ENCODE measurements at regions not wholly inside any gene's neighbourhood (a gene's known extent, or its start where the extent isn't known, plus 50 kb on each side); places are given as distances from the start of the nearest gene placed in this dataset.

GRCh38 chr3:132232231-132232792 is 84.9 kb upstream of the ACP3 start:
- POLR2A ChIA-PET (ENCODE audit: unreplicated experiment), result no interaction called here
- no peaks in the 10 kb centered on the region for H3K9me2 ChIP-seq (replicated peaks; ENCODE audit: low read length)
- intact Hi-C loops (cut with micrococcal nuclease), result no loop called here
- no peaks in the 10 kb centered on the region for H3K36me3 ChIP-seq (ENCODE audit: low read depth, low read length)
- no TSS peak for BruUV-seq (replicated peaks)
- no peak for ATAC-seq
- no peak overlapping the region for H3K4me3 ChIP-seq (ENCODE audit: low read length)
- H3K4me2 ChIP-seq (ENCODE audit: low read length), result no peak overlapping the region
- no peak for DNase-seq
- no peak overlapping the region for H3K9ac ChIP-seq (ENCODE audit: low read length)
- no peaks in the 10 kb centered on the region for H3K9me3 ChIP-seq (ENCODE audit: low read length)
- H2AFZ ChIP-seq (ENCODE audit: low read length), result no peak overlapping the region
- H3K79me2 ChIP-seq (ENCODE audit: low read length), result no peaks in the 10 kb centered on the region
- no peak for TF ChIP-seq EZH2phosphoT487 (IDR thresholded peaks at IDR 0.05; ENCODE audit: borderline replicate concordance, low read length)
- TF ChIP-seq EZH2 (IDR thresholded peaks at IDR 0.05; ENCODE audit: low read length, unreplicated experiment), result no peak
- TF ChIP-seq CTCF (conservative IDR thresholded peaks at IDR 0.05; ENCODE audit: low read depth, low read length), result no peak
- H3K27me3 ChIP-seq (ENCODE audit: low read length), result no peaks in the 10 kb centered on the region
- no peaks in the 10 kb centered on the region for H3K4me1 ChIP-seq (ENCODE audit: insufficient read depth, low read length)
- CTCF ChIA-PET, result no interaction called here
- no peaks in the 10 kb centered on the region for H4K20me1 ChIP-seq (ENCODE audit: low read length)
- H3F3A ChIP-seq (ENCODE audit: low read length, unreplicated experiment), result no peaks in the 10 kb centered on the region
- H3K27ac ChIP-seq (ENCODE audit: low read length), result no peak overlapping the region

- Histone ChIP-seq H3K9me2 (replicated peaks; ENCODE audit: low read length) (no peaks in the 10 kb centered on the region), H2AFZ (ENCODE audit: low read length) (no peak overlapping the region), H3K36me3 (ENCODE audit: low read depth, low read length) (no peaks in the 10 kb centered on the region), H3K4me1 (ENCODE audit: insufficient read depth, low read length) (no peaks in the 10 kb centered on the region), H4K20me1 (ENCODE audit: low read length) (no peaks in the 10 kb centered on the region), H3K4me3 (ENCODE audit: low read length) (no peak overlapping the region), H3K79me2 (ENCODE audit: low read length) (no peaks in the 10 kb centered on the region), H3K9ac (ENCODE audit: low read length) (no peak overlapping the region), H3K9me3 (ENCODE audit: low read length) (no peaks in the 10 kb centered on the region), H3K4me2 (ENCODE audit: low read length) (no peak overlapping the region), H3F3A (ENCODE audit: low read length, unreplicated experiment) (no peaks in the 10 kb centered on the region), H3K27ac (ENCODE audit: low read length) (no peak overlapping the region), H3K27me3 (ENCODE audit: low read length) (no peaks in the 10 kb centered on the region)
- no TSS peak for BruUV-seq (replicated peaks)
- ChIA-PET POLR2A (ENCODE audit: unreplicated experiment) (no interaction called here), CTCF (no interaction called here)
- TF ChIP-seq EZH2 (IDR thresholded peaks at IDR 0.05; ENCODE audit: low read length, unreplicated experiment), result no peak
- TF ChIP-seq EZH2phosphoT487 (IDR thresholded peaks at IDR 0.05; ENCODE audit: borderline replicate concordance, low read length), result no peak
- no peak for TF ChIP-seq CTCF (conservative IDR thresholded peaks at IDR 0.05; ENCODE audit: low read depth, low read length)
- DNase-seq (no peak), ATAC-seq (no peak)
- intact Hi-C loops (cut with micrococcal nuclease), result no loop called here
Measured at GRCh38 chr3:132236701-132237651, 80.2 kb upstream of the ACP3 start.

GRCh38 chr3:132237652-132238032 is 79.6 kb upstream of the ACP3 start:
- Histone ChIP-seq H3K9me3 (ENCODE audit: low read length) (no peaks in the 10 kb centered on the region), H4K20me1 (ENCODE audit: low read length) (no peaks in the 10 kb centered on the region), H3K9ac (ENCODE audit: low read length) (no peak overlapping the region), H3K27ac (ENCODE audit: low read length) (no peak overlapping the region), H3K9me2 (replicated peaks; ENCODE audit: low read length) (no peaks in the 10 kb centered on the region), H3K4me3 (ENCODE audit: low read length) (no peak overlapping the region), H3K79me2 (ENCODE audit: low read length) (no peaks in the 10 kb centered on the region), H2AFZ (ENCODE audit: low read length) (no peak overlapping the region), H3F3A (ENCODE audit: low read length, unreplicated experiment) (no peaks in the 10 kb centered on the region), H3K36me3 (ENCODE audit: low read depth, low read length) (no peaks in the 10 kb centered on the region), H3K4me1 (ENCODE audit: insufficient read depth, low read length) (0 out of 2 replicates have a peak, but pooled peaks cover under 1% of the 10 kb centered on the region), H3K27me3 (ENCODE audit: low read length) (no peaks in the 10 kb centered on the region), H3K4me2 (ENCODE audit: low read length) (no peak overlapping the region)
- intact Hi-C loops (cut with micrococcal nuclease), result no loop called here
- no TSS peak for BruUV-seq (replicated peaks)
- POLR2A ChIA-PET (ENCODE audit: unreplicated experiment), result no interaction called here
- CTCF ChIA-PET, result no interaction called here
- DNase-seq (no peak), ATAC-seq (no peak)
- TF ChIP-seq CTCF (conservative IDR thresholded peaks at IDR 0.05; ENCODE audit: low read depth, low read length) (no peak), EZH2 (IDR thresholded peaks at IDR 0.05; ENCODE audit: low read length, unreplicated experiment) (no peak)

Data from PC-3 (cell line).